A673 (cell line): ENCODE measurements at regions not wholly inside any gene's neighbourhood (a gene's known extent, or its start where the extent isn't known, plus 50 kb on each side); places are given as distances from the start of the nearest gene placed in this dataset.

ENCODE experiments used
- BruUV-seq: library from RNA; stranded (reverse); fragments of 400-500 nt; replicated peaks from 2 replicates; lab custom pipeline; 2021; lab: Mats Ljungman, UMichigan
- CTCF ChIA-PET: fragments of 300-600 bp; sonication (Branson Sonifier 250); formaldehyde crosslinking; loops from one replicate; lab custom pipeline; 2022; ENCODE audit warnings: antibody characterized with exemption; lab: Charles Lee
- POLR2A ChIA-PET: fragments of 300-600 bp; sonication (Branson Sonifier 250); formaldehyde crosslinking; loops from one replicate; lab custom pipeline; 2022; ENCODE audit warnings: antibody characterized with exemption; ENCODE audit not compliant: low non-redundant PET; lab: Charles Lee
- DNase-seq: peaks from one replicate; pipeline ENCODE4 v3.0.0-alpha.2; 2015; ENCODE audit warnings: low spot score
- H3K27ac ChIP-seq: fragments of 200-600 bp; sonication (generic); 2 replicates; pipeline ENCODE4 v1.5.1; 2016; ENCODE audit warnings: mixed run types, low read depth, mild to moderate bottlenecking, mixed read lengths, antibody characterized with exemption, low read length; ENCODE audit not compliant: poor library complexity, severe bottlenecking
- H3K27me3 ChIP-seq: fragments of 200-600 bp; sonication (generic); replicated peaks from 2 replicates; pipeline ENCODE4 v1.6.1; 2017; ENCODE audit warnings: mixed run types, low read depth, mild to moderate bottlenecking, mixed read lengths, antibody characterized with exemption, low read length; ENCODE audit not compliant: insufficient read depth, poor library complexity
- H3K36me3 ChIP-seq: fragments of 200-600 bp; sonication (generic); 2 replicates; pipeline ENCODE4 v1.6.1; 2016; ENCODE audit warnings: mixed run types, mild to moderate bottlenecking, mixed read lengths, antibody characterized with exemption, low read length; ENCODE audit not compliant: insufficient read depth, poor library complexity, severe bottlenecking
- H3K4me1 ChIP-seq: fragments of 200-600 bp; sonication (generic); 2 replicates; pipeline ENCODE4 v1.6.1; 2017; ENCODE audit warnings: mixed run types, mild to moderate bottlenecking, mixed read lengths, antibody characterized with exemption, low read length; ENCODE audit not compliant: insufficient read depth, poor library complexity, severe bottlenecking
- H3K4me3 ChIP-seq: fragments of 200-600 bp; sonication (generic); 2 replicates; pipeline ENCODE4 v1.5.1; 2016; ENCODE audit warnings: low read depth, mixed run types, mild to moderate bottlenecking, mixed read lengths, low read length; ENCODE audit not compliant: poor library complexity, severe bottlenecking
- H3K9me3 ChIP-seq: fragments of 200-600 bp; sonication (generic); 2 replicates; pipeline ENCODE4 v1.6.1; 2016; ENCODE audit warnings: mixed run types, low read depth, mild to moderate bottlenecking, mixed read lengths, antibody characterized with exemption, low read length; ENCODE audit not compliant: poor library complexity, severe bottlenecking
- EZH2 ChIP-seq: fragments of 200-600 bp; sonication (generic); IDR thresholded peaks from 2 replicates; pipeline ENCODE4 v1.6.1; 2017; ENCODE audit warnings: borderline replicate concordance, low read depth, mild to moderate bottlenecking, mixed read lengths, antibody characterized with exemption, low read length; ENCODE audit not compliant: poor library complexity, severe bottlenecking
- intact Hi-C: fragments of 100-400 bp; cut with micrococcal nuclease; formaldehyde crosslinking; loops from one replicate; pipeline ENCODE4 v1.10.0; 2022; ENCODE audit not compliant: unreplicated experiment
- TF ChIP-seq, protein P1 (sequence below): fragments of 300-800, 200-600 bp; sonication (generic); conservative IDR thresholded peaks from 2 replicates; pipeline ENCODE4 v1.5.1; 2017; ENCODE audit warnings: low read depth, mild to moderate bottlenecking, antibody characterized with exemption, low read length, moderate library complexity, mixed read lengths

DNA sequence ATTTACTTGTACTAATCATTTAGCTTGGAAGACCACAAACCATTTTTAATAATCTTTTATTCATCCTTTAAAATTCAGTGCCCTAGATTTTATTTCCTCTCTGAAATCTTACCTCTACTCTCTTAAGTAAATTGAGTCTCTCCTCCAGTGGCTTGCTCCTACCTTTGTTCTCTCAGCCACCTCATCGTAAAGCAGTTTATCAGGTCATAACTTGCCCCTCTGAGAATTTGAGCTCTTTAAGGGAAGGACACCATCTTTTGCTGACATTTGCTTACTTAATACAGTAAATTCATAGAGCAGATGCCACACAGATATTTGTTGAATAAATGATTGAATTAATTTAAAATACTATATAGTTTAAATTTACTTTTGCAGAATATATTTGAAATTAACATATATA is 794.3 kb downstream of the C12orf50 start:
- H3K27me3 ChIP-seq: no peaks in the 10 kb centered on the region
- no peak for DNase-seq
- ChIA-PET CTCF (no interaction called here), POLR2A (no interaction called here)
- H3K27ac ChIP-seq: no peak overlapping the region
- H3K4me3 ChIP-seq: no peak overlapping the region
- no peak for TF ChIP-seq EZH2
- TF ChIP-seq, protein P1, sequence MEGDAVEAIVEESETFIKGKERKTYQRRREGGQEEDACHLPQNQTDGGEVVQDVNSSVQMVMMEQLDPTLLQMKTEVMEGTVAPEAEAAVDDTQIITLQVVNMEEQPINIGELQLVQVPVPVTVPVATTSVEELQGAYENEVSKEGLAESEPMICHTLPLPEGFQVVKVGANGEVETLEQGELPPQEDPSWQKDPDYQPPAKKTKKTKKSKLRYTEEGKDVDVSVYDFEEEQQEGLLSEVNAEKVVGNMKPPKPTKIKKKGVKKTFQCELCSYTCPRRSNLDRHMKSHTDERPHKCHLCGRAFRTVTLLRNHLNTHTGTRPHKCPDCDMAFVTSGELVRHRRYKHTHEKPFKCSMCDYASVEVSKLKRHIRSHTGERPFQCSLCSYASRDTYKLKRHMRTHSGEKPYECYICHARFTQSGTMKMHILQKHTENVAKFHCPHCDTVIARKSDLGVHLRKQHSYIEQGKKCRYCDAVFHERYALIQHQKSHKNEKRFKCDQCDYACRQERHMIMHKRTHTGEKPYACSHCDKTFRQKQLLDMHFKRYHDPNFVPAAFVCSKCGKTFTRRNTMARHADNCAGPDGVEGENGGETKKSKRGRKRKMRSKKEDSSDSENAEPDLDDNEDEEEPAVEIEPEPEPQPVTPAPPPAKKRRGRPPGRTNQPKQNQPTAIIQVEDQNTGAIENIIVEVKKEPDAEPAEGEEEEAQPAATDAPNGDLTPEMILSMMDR: no peak
- no peaks in the 10 kb centered on the region for H3K4me1 ChIP-seq
- no peaks in the 10 kb centered on the region for H3K9me3 ChIP-seq
- no peaks in the 10 kb centered on the region for H3K36me3 ChIP-seq
- BruUV-seq: no TSS peak
- intact Hi-C loops: no loop called here

DNA sequence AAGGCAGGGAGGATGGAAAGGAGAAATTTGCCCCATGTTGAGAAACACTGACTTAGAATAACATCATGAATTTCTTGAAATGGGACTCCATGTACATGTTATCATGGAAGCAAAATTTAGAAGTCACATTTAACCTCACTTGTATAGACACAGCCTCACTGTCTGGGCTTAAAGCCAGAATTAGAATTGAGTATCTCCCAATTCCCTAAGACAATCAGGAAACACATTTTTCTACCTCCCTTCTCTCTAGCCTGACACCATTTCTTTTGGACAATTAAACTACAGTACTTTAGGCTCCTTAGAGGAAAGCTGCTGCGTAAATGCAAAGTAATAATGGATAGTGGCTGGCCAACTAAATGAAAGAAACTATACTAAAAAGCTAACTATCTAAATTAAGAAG is 795.5 kb downstream of the C12orf50 start:
- POLR2A ChIA-PET: no interaction called here
- Histone ChIP-seq H3K4me1 (no peaks in the 10 kb centered on the region), H3K27me3 (no peaks in the 10 kb centered on the region), H3K36me3 (no peaks in the 10 kb centered on the region), H3K4me3 (no peak overlapping the region), H3K9me3 (no peaks in the 10 kb centered on the region), H3K27ac (no peak overlapping the region)
- no TSS peak for BruUV-seq
- intact Hi-C loops: no loop called here
- CTCF ChIA-PET: no interaction called here
- no peak for TF ChIP-seq EZH2
- TF ChIP-seq, protein P1: no peak
- peak; percentile 21 for DNase-seq

DNA sequence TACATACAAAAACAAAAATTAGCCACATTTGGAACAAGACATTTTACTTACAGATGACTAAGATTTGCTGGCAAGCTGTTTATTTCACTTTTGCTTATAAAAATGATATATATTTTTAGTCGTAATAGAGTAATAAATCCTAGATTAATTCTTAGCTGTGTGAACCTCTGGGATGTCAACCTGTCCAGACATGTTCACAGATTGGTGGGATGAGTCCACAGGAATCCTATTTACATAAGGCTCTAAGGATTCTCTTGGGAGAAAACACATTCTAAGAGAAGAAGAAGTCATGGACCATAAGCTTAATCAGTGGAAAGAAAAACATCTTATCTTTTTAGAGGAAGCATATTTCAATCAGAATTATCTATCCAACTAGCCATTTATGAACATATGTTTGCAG is 797.4 kb downstream of the C12orf50 start:
- CTCF ChIA-PET: no interaction called here
- POLR2A ChIA-PET: no interaction called here
- no peak for TF ChIP-seq EZH2
- TF ChIP-seq, protein P1: no peak

More for the DNA sequence above, 797.4 kb downstream of the C12orf50 start:
- intact Hi-C loops: no loop called here
- Histone ChIP-seq H3K36me3 (no peaks in the 10 kb centered on the region), H3K27ac (no peak overlapping the region), H3K27me3 (no peaks in the 10 kb centered on the region), H3K9me3 (no peaks in the 10 kb centered on the region), H3K4me1 (no peaks in the 10 kb centered on the region), H3K4me3 (no peak overlapping the region)
- no peak for DNase-seq
- BruUV-seq: no TSS peak
